ENCODE measurements at regions not wholly inside any gene's neighbourhood (a gene's known extent, or its start where the extent isn't known, plus 50 kb on each side); places are given as distances from the start of the nearest gene placed in this dataset.

DNA sequence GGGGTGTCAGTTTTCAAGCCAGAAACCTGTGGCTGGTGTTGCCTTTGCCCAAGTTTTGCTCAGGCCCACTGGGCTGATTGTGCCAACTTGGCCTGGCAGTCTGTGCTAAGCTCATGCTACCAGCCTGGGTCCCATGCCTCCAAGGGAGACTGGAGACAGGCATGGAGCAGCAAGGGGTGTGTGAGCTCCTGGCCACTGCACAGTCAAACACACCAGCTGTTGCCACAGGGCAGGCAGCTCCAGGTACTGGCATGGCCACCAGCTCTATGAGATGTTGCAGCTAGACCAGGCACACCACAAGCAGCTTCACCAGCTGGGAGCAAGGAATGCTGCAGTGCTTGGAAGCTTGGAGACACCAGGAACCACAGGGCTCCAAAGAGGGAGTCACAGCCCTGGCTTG, 638.8 kb downstream of the PLOD2 start:
- TF ChIP-seq POLR2AphosphoS5 (IDR thresholded peaks at IDR 0.05; ENCODE audit: low read depth): no peak
- TF ChIP-seq, protein P1, sequence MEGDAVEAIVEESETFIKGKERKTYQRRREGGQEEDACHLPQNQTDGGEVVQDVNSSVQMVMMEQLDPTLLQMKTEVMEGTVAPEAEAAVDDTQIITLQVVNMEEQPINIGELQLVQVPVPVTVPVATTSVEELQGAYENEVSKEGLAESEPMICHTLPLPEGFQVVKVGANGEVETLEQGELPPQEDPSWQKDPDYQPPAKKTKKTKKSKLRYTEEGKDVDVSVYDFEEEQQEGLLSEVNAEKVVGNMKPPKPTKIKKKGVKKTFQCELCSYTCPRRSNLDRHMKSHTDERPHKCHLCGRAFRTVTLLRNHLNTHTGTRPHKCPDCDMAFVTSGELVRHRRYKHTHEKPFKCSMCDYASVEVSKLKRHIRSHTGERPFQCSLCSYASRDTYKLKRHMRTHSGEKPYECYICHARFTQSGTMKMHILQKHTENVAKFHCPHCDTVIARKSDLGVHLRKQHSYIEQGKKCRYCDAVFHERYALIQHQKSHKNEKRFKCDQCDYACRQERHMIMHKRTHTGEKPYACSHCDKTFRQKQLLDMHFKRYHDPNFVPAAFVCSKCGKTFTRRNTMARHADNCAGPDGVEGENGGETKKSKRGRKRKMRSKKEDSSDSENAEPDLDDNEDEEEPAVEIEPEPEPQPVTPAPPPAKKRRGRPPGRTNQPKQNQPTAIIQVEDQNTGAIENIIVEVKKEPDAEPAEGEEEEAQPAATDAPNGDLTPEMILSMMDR (conservative IDR thresholded peaks at IDR 0.05; ENCODE audit: low read depth in 2 of 2): no peak
- TF ChIP-seq NANOG (IDR thresholded peaks at IDR 0.05; ENCODE audit: borderline replicate concordance): no peak
- TF ChIP-seq EZH2 (IDR thresholded peaks at IDR 0.05; ENCODE audit: low read depth, unreplicated experiment): no peak
- TF ChIP-seq CREB1 (CRISPR knock-in tag; IDR thresholded peaks at IDR 0.05; ENCODE audit: low read depth): no peak
- TF ChIP-seq STAT1 (IDR thresholded peaks at IDR 0.05; ENCODE audit: unreplicated experiment): no peak
- TF ChIP-seq EZH2phosphoT487 (IDR thresholded peaks at IDR 0.05; ENCODE audit: unreplicated experiment): no peak
- no peak for TF ChIP-seq ZNF114 (CRISPR knock-in tag; IDR thresholded peaks at IDR 0.05)
- TF ChIP-seq, protein P2, sequence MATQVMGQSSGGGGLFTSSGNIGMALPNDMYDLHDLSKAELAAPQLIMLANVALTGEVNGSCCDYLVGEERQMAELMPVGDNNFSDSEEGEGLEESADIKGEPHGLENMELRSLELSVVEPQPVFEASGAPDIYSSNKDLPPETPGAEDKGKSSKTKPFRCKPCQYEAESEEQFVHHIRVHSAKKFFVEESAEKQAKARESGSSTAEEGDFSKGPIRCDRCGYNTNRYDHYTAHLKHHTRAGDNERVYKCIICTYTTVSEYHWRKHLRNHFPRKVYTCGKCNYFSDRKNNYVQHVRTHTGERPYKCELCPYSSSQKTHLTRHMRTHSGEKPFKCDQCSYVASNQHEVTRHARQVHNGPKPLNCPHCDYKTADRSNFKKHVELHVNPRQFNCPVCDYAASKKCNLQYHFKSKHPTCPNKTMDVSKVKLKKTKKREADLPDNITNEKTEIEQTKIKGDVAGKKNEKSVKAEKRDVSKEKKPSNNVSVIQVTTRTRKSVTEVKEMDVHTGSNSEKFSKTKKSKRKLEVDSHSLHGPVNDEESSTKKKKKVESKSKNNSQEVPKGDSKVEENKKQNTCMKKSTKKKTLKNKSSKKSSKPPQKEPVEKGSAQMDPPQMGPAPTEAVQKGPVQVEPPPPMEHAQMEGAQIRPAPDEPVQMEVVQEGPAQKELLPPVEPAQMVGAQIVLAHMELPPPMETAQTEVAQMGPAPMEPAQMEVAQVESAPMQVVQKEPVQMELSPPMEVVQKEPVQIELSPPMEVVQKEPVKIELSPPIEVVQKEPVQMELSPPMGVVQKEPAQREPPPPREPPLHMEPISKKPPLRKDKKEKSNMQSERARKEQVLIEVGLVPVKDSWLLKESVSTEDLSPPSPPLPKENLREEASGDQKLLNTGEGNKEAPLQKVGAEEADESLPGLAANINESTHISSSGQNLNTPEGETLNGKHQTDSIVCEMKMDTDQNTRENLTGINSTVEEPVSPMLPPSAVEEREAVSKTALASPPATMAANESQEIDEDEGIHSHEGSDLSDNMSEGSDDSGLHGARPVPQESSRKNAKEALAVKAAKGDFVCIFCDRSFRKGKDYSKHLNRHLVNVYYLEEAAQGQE (IDR thresholded peaks at IDR 0.05; ENCODE audit: unreplicated experiment): no peak
- no peak for TF ChIP-seq JUNB (IDR thresholded peaks at IDR 0.05; ENCODE audit: unreplicated experiment)
